ENCODE measurements at regions not wholly inside any gene's neighbourhood (a gene's known extent, or its start where the extent isn't known, plus 50 kb on each side); places are given as distances from the start of the nearest gene placed in this dataset.

GRCh38 chr18:24678107-24678506, 217.7 kb downstream of the HRH4 start:
- DNase-seq = no peak

GRCh38 chr18:24678626-24679025, 218.2 kb downstream of the HRH4 start:
- no peak for DNase-seq

- no peak for DNase-seq
Observed at GRCh38 chr18:24679062-24679461, 218.6 kb downstream of the HRH4 start.

- no peak for DNase-seq
Observed at GRCh38 chr18:24683925-24684324, 223.5 kb downstream of the HRH4 start.

DNA sequence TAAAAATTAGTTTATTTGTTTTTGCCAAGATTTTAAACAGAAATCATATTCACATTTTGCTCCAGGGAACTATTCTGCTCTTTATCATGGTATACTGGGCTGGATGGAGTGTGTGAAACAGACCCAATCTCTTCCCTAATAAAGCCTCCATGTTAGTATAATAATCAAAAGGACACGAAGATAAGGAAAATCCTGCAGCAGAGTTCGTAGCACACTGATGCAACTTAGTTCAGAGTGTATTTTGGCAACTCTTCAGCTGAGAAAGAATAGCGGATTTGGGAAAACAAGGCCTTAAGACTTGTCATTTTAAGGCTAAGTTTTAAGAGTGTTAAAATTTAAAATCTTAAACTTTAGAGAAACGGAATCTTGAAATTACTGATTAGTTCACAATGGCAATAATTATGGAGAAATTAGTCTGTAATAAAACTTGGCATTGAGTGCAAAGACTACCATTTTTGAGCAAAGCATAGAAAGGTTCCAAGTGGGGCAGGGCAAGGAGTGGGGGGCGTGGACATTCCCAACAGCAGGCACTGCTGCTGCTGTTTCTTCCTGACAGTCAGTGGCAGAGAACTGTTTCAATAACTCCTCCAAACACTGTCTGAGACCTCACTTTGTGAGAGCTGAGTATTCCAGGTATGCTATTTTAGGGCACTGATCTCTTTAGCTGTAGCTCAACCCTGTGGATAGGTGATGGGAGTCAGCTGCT, 225.0 kb downstream of the HRH4 start:
- no peak for DNase-seq

DNA sequence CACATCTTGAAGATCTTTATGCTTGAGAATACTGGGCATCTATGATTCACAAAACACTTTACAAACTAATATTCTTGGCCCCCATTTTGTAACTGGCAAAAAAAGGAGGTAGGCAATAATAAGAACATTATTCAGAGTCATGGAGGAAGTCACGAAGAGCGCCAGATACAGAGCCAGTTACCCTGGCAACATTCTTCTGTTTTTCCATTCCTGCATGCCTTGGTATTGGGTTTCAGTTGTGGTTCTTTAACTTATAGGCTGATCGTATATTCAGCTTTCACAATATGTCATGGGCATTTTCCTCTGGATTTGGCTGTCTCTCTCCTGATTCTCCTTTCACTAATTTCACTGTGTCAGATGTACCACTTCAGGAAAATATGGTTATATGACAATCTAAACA, 234.7 kb downstream of the HRH4 start:
- no peak for DNase-seq

GRCh38 chr18:24702001-24702515, 241.6 kb downstream of the HRH4 start:
- DNase-seq = no peak

DNA sequence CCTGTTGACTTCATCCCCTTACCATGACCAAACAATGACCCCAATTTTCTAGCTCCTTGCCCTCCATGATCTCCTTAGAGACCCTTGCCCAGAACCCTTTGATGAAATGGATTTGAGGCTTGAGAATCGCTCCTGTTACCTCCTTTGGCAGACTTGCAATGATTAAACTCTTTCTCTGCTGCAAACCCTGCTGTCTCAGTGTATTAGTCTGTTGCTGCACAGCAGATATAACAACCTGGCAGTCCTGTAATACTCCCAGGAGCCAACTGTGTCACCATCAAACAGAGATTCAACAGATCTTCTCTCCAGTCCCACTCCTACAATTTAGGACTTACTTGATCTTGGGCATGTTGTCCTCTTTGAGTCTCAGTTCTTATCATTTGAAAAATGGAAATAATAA, 242.9 kb downstream of the HRH4 start:
- no peak for DNase-seq

- DNase-seq = no peak
Observed at GRCh38 chr18:24704946-24705630, 244.7 kb downstream of the HRH4 start.

DNA sequence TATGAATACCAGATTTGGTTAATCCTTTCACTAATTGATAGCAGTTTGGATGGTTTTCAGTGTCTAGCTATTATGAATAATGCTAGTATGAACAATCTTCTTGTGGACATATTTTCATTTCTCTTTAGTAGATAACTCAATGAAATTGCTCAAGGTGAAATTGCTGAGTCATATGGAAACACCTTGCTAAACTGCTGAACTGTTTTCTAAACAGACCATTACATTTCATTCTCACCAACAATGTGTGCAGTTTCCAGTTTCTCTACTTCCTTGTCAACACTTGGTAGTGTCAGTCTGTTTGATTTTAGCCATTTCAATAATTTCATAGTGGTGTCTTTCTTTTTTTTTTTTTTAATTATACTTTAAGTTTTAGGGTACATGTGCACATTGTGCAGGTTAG, 250.0 kb downstream of the HRH4 start:
- no peak for DNase-seq

DNA sequence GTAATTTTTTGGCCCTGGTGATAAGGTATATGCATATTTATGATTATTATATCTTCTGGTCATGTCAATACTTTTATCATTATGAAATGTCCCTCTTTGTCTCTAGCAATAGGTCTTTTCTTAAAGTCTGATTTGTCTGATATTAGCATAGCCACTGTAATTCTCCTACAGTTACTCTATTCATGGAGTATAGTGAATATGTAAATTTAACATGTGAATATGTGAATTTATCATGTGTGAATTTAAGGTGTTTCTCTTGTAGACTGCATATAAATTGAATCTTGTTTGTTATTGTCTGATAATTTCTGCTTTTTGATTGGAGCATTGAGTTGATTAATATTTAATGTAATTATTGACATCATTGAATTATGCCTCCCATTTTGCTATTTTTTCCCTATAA, 259.4 kb downstream of the HRH4 start:
- no peak for DNase-seq

DNA sequence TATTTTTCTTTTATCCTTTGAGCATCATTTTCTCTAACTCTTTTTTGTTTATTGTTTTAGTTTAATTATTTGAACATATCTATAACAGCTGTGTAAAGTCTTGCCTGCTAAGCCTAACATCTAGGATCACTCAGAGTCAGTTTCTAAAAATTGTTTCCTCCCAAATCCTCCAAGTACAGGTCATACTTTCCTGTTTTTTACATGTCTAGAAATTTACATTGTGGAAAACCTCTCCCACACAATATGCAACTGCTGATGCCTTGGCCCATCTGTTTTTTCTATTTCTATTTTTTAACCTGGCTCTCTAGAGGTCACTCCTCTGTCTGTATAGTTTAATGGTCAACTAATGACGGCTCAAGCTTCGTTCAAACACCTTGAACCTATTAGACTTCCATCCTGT, 261.0 kb downstream of the HRH4 start:
- DNase-seq = no peak

- no peak for DNase-seq
Observed at GRCh38 chr18:24725644-24726415, 265.4 kb downstream of the HRH4 start.

DNA sequence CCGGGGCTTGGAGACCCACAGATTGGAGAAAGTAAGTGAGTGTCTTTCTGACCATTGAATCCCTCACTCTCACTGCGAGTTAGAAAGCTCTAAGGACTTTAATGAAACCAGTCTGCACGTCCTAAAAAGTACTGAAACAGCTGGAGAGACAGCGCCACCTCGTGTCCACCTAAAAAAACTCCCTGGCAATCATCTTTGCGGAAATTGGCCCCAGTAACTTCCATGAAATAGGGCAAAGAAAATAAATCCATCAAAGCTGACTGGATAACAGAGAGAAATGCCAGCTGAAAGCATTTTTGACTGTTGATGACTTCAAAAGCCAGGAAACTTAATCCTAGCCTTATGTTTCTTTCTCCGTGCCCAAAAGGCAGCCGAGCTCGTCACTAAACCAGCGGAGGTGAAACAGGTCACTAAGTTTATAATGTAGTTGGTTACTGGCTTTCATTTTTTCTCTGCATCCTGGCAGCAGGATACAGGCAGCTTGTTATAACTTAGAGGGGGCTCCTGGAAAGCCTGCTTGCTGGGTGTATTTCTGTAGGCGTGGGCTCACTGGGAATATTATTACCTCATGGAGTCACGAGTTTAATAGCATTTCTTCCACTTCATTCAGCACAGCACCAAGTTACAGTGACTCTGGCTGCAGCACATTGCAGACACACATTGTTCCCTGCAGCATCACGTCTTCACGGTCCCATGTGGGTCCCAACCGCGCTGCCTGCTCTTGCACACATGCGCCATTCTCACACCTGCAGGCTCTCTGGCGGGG, 266.5 kb downstream of the HRH4 start:
- peak; percentile 19 for DNase-seq

DNA sequence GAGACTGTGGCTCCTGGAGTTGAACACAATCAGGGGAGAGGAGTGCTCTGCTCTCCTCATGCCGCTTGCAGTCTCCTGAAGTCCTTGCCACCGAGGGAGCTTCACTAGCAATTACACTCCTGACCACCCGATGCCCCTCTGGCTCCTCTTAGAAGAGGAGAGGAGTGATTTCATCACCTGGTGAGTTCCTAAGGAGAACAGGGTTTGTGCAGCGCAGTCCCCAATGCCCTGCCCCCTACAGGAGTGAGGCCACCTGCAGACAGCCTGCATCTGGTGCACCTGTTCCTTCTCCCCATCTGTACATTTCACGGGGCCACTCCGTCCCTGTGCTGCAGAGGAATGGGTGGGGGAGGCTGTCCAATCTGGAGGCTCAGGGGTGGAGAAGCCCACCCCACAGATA, 267.2 kb downstream of the HRH4 start:
- DNase-seq = no peak

DNA sequence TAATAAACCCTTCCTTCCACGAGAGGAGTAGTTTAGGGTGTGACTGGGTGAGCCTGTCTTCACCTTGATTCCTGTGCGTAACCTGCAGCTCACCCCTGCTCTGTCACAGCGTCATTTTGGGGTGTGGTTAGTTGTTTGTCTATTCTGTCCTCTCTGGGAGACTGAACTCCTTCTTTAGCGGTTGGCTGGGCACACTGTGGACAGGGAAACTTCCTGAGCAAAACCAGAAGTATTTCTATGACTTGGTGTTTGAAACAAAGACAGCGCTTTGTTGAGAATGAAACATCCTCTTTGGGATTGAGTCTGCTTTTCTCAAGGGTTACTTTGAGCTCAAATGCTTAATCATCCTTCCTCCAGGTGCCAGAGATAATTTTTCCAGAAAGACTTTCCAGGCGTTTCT, 270.7 kb downstream of the HRH4 start:
- no peak for DNase-seq

- DNase-seq = no peak
Observed at GRCh38 chr18:24731981-24732380, 271.5 kb downstream of the HRH4 start.

DNA sequence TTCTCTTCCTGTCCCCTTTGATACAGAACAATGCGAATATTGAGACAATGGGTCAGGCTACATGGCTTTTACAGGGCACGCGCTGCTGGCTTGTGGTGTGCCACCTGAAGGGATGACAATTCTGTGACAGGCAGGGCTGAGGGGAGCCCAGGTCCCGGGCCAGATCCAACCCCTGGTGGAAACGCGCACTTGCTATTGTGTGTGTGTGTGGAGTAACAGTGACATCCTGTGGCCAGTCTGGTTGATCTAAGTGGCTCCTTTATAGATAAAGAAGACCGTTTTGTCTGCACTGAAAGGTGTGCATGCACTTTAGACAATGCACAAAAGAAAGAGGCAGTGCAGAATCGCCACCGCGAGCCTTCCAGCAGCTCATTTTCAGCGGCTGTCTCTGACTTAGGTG, 273.6 kb downstream of the HRH4 start:
- DNase-seq = no peak

GRCh38 chr18:24735624-24736231, 275.3 kb downstream of the HRH4 start:
- no peak for DNase-seq

- no peak for DNase-seq
Observed at GRCh38 chr18:24736662-24737330, 276.4 kb downstream of the HRH4 start.

- DNase-seq = no peak
Observed at GRCh38 chr18:24740829-24741228, 280.4 kb downstream of the HRH4 start.

DNA sequence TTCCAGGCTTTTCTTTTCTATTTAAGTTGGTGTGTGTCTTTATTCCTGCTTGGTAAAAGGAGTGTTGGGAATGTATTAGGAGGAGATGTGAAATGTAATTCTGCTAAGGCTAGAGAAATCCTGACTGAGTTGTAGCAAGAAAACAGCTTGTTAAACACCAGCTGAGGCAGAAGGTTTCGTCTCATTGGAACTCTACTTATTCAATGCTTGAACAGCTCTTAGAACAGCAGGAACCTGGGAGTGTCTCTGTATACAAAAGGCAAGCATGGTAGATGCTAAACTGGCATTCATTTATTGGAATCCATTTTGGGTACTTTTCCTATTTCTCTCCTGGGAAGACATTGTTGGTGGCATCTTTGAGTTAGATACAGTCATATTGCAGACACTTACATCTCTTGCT, 280.9 kb downstream of the HRH4 start:
- no peak for DNase-seq
